HEK293 (cell line): ENCODE measurements at regions not wholly inside any gene's neighbourhood (a gene's known extent, or its start where the extent isn't known, plus 50 kb on each side); places are given as distances from the start of the nearest gene placed in this dataset.
"Not testable (repeated sequence)": the region's sequence is repeated elsewhere in the genome, so short reads cannot be mapped to it uniquely, and the experiment has no call there.

Experiments
- CTCF ChIA-PET: fragments of 350-600 bp; formaldehyde crosslinking; extraction: SDS; loops from one replicate; lab custom pipeline; 2021; ENCODE audit warnings: antibody characterized with exemption; lab: Yijun Ruan, JAX
- POLR2A ChIA-PET: fragments of 300-600 bp; formaldehyde crosslinking; extraction: SDS; loops from one replicate; lab custom pipeline; 2020; ENCODE audit warnings: antibody characterized with exemption, inconsistent platforms; lab: Yijun Ruan, JAX
- H3K27ac ChIP-seq: fragments of 200-500 bp; sonication (Bioruptor generic); 2 replicates; pipeline ENCODE4 v1.5.1; 2014; ENCODE audit warnings: low read depth, low read length, control low read depth, inconsistent platforms; ENCODE audit errors: extremely low read depth
- H3K36me3 ChIP-seq, 2 experiments: fragments of 200-500 bp in 1 of 2; sonication (Bioruptor generic) in 1 of 2; 1 replicate in 1 of 2; 2 replicates in 1 of 2; pipeline ENCODE4 v1.5.1; 2014 to 2017; ENCODE audit warnings: inconsistent platforms in 2 of 2, low read length in 2 of 2; ENCODE audit not compliant: control insufficient read depth in 2 of 2, insufficient read depth in 1 of 2
- H3K4me1 ChIP-seq: fragments of 200-500 bp; sonication (Bioruptor generic); 2 replicates; pipeline ENCODE4 v1.5.1; 2014; ENCODE audit warnings: mild to moderate bottlenecking, low read length, inconsistent platforms; ENCODE audit not compliant: control insufficient read depth, insufficient read depth
- H3K4me3 ChIP-seq: 2 replicates; pipeline ENCODE4 v1.5.1; 2011; ENCODE audit warnings: low read depth, mild to moderate bottlenecking, control low read depth, low read length, moderate library complexity
- H3K9me3 ChIP-seq: fragments of 200-500 bp; sonication (Bioruptor generic); 2 replicates; pipeline ENCODE4 v1.5.1; 2014; ENCODE audit warnings: low read depth, low read length, inconsistent platforms; ENCODE audit not compliant: control insufficient read depth, insufficient read depth
- KLF7 ChIP-seq: fragments of 450-650 bp; formaldehyde crosslinking; IDR thresholded peaks from 2 replicates; pipeline ENCODE4 v1.5.1; 2016; ENCODE audit warnings: missing biosample characterization, missing genetic modification characterization, borderline replicate concordance
- PATZ1 ChIP-seq: fragments of 450-650 bp; formaldehyde crosslinking; IDR thresholded peaks from 2 replicates; pipeline ENCODE4 v1.5.1; 2016; ENCODE audit warnings: missing biosample characterization, missing genetic modification characterization
- PRDM4 ChIP-seq: fragments of 450-650 bp; formaldehyde crosslinking; IDR thresholded peaks from 2 replicates; pipeline ENCODE4 v1.5.1; 2017; ENCODE audit warnings: missing biosample characterization, missing genetic modification characterization
- PRDM6 ChIP-seq: fragments of 450-650 bp; formaldehyde crosslinking; IDR thresholded peaks from 2 replicates; pipeline ENCODE4 v1.5.1; 2017; ENCODE audit warnings: missing biosample characterization, missing genetic modification characterization
- TCF7L2 ChIP-seq: IDR thresholded peaks from 2 replicates; pipeline ENCODE4 v1.6.1; 2011; ENCODE audit warnings: low read depth, mild to moderate bottlenecking, inconsistent platforms, low read length, moderate library complexity, borderline replicate concordance
- ZBTB7A ChIP-seq: fragments of 450-650 bp; formaldehyde crosslinking; IDR thresholded peaks from 2 replicates; pipeline ENCODE4 v1.5.1; 2016; ENCODE audit warnings: low read depth, missing biosample characterization, missing genetic modification characterization
- ZNF148 ChIP-seq: fragments of 450-650 bp; formaldehyde crosslinking; IDR thresholded peaks from 2 replicates; pipeline ENCODE4 v1.5.0; 2017; ENCODE audit warnings: missing biosample characterization, missing genetic modification characterization, borderline replicate concordance
- ZNF335 ChIP-seq: fragments of 450-650 bp; formaldehyde crosslinking; conservative IDR thresholded peaks from 2 replicates; pipeline ENCODE4 v1.5.1; 2016; ENCODE audit warnings: missing biosample characterization, missing genetic modification characterization
- ZNF391 ChIP-seq: fragments of 450-650 bp; formaldehyde crosslinking; IDR thresholded peaks from 2 replicates; pipeline ENCODE4 v1.5.1; 2016; ENCODE audit warnings: low read depth, missing biosample characterization, missing genetic modification characterization, borderline replicate concordance
- ZNF518A ChIP-seq: fragments of 450-650 bp; formaldehyde crosslinking; conservative IDR thresholded peaks from 2 replicates; pipeline ENCODE4 v1.5.1; 2016; ENCODE audit warnings: low read depth, missing biosample characterization, missing genetic modification characterization
- ZNF621 ChIP-seq: fragments of 450-650 bp; formaldehyde crosslinking; IDR thresholded peaks from 2 replicates; pipeline ENCODE4 v1.5.1; 2017; ENCODE audit warnings: missing biosample characterization, missing genetic modification characterization
- ZNF670 ChIP-seq: fragments of 450-650 bp; formaldehyde crosslinking; IDR thresholded peaks from 2 replicates; pipeline ENCODE4 v1.5.1; 2016; ENCODE audit warnings: missing biosample characterization, missing genetic modification characterization, low read depth
- TF ChIP-seq, protein P1 (sequence below): fragments of 450-650 bp; formaldehyde crosslinking; IDR thresholded peaks from 2 replicates; pipeline ENCODE4 v1.5.1; 2016; ENCODE audit warnings: missing biosample characterization, missing genetic modification characterization

DNA sequence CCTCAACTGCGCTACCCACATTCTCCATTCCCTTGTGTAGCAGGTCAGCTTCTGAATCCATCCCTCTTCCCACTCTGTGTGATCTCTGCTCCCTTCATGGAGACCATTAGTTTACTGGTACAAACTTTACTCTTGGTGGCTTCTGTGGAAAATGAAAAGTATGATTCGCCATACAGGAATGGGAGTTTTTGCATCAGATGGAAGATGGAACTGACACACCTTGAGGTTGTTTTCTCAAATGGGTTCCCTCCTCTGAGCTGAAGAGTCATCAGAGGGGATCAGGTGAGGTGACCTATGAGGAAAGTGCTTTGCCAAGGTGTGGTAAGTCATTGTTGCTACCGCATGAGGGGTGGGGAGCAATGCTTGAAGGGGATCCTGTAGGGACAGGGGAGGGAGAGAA lies 266.8 kb downstream of the INHBA start (continued):
- TF ChIP-seq ZNF148 (tag by site-specific recombination): no peak

DNA sequence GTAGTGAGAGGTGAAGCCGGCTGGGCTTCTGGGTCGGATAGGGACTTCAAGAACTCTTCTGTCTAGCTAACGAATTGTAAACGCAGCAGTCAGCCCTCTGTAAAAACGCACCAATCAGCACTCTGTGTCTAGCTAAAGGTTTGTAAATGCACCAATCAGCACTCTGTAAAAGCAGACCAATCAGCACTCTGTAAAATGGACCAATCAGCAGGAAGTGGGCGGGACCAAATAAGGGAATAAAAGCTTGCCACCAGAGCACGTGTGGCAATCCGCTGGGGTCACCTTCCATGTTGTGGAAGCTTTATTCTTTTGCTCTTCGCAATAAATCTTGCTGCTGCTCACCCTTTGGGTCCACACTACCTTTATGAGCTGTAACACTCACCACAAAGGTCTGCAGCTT lies 267.9 kb downstream of the INHBA start:
- H3K4me3 ChIP-seq, H3K9me3 ChIP-seq, POLR2A ChIA-PET, CTCF ChIA-PET, H3K27ac ChIP-seq, H3K36me3 ChIP-seq, H3K4me1 ChIP-seq: not testable (repeated sequence)

DNA sequence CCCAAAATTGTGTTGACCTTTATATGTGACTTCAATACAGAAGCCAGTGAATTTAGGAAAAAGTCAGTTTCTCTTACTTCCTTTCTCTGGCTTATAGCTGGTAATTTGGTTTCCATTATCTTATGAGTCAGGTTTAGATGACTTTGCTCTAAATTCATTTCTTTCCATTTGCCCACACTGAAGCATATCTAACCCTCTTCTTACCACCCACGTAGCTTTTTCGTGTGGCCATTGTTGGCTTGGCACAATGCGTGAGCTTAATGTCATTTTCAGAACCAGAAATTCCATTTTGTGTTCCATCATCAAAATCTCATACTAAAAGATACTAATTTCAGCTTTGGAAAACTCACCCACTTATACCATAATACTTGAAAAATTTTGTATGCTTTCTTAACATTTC lies 271.2 kb downstream of the INHBA start:
- ChIA-PET CTCF (interaction anchor here (0.6 kb wide), 1 partner anchor 53 kb away, joined by 3 read pairs; no protein-coding TSS in a partner anchor), POLR2A (no interaction called here)
- TF ChIP-seq, protein P1, sequence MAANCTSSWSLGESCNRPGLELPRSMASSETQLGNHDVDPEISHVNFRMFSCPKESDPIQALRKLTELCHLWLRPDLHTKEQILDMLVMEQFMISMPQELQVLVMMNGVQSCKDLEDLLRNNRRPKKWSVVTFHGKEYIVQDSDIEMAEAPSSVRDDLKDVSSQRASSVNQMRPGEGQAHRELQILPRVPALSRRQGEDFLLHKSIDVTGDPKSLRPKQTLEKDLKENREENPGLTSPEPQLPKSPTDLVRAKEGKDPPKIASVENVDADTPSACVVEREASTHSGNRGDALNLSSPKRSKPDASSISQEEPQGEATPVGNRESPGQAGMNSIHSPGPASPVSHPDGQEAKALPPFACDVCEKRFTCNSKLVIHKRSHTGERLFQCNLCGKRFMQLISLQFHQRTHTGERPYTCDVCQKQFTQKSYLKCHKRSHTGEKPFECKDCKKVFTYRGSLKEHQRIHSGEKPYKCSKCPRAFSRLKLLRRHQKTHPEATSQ (tag by site-specific recombination): no peak
- TF ChIP-seq ZNF518A (no peak), KLF7 (no peak), ZBTB7A (tag by site-specific recombination) (no peak), ZNF621 (tag by site-specific recombination) (no peak), ZNF391 (tag by site-specific recombination) (no peak), ZNF670 (tag by site-specific recombination) (no peak), ZNF335 (tag by site-specific recombination) (no peak), PATZ1 (tag by site-specific recombination) (no peak), TCF7L2 (no peak), PRDM4 (no peak), PRDM6 (no peak)
- H3K4me1 ChIP-seq: no peaks in the 10 kb centered on the region
- H3K4me3 ChIP-seq: no peak overlapping the region
- no peaks in the 10 kb centered on the region for H3K36me3 ChIP-seq
- no peaks in the 10 kb centered on the region for H3K9me3 ChIP-seq
- H3K27ac ChIP-seq: no peak overlapping the region
